Heart right ventricle (tissue), 16 donors: ENCODE measurements at regions not wholly inside any gene's neighbourhood (a gene's known extent, or its start where the extent isn't known, plus 50 kb on each side); places are given as distances from the start of the nearest gene placed in this dataset.

Experiments
- ATAC-seq, 8 donors: fragments of 200-7000 bp; cut with Tn5 transposase; one replicate each; pipeline ENCODE4 v1.9.1; 2020; ENCODE audit warnings: mild to moderate bottlenecking in 8 of 8, moderate library complexity in 8 of 8, moderate number of reproducible peaks in 1 of 8
- DNase-seq, 2 donors: peaks; one replicate each; pipeline ENCODE4 v3.0.0-alpha.2; 2020
- H3K27ac ChIP-seq, 10 donors: fragments of 200-600 bp; sonication (generic) in 2 of 10; one replicate each; pipeline versions ENCODE4 v1.5.0 to v1.8.0; 2020 to 2022; ENCODE audit warnings: mild to moderate bottlenecking in 3 of 10
- H3K27me3 ChIP-seq, 7 donors: fragments of 200-600 bp; one replicate each; pipeline ENCODE4 v1.8.0; 2021 to 2022; ENCODE audit warnings: mild to moderate bottlenecking in 2 of 7
- H3K36me3 ChIP-seq, 9 donors: fragments of 200-600 bp; sonication (generic) in 1 of 9; one replicate each; pipeline versions ENCODE4 v1.5.0 to v1.8.0; 2020 to 2022; ENCODE audit warnings: mild to moderate bottlenecking in 2 of 9
- H3K4me1 ChIP-seq, 9 donors: fragments of 200-600 bp; sonication (generic) in 1 of 9; one replicate each; pipeline versions ENCODE4 v1.5.0 to v1.8.0; 2020 to 2022; ENCODE audit warnings: mild to moderate bottlenecking in 4 of 9
- H3K4me3 ChIP-seq, 10 donors: fragments of 200-600 bp; sonication (generic) in 2 of 10; one replicate each; pipeline versions ENCODE4 v1.5.0 to v1.8.0; 2020 to 2022; ENCODE audit warnings: mild to moderate bottlenecking in 7 of 10, moderate library complexity in 2 of 10
- H3K9me3 ChIP-seq, 11 donors: fragments of 200-600 bp in 10 of 11; sonication (generic) in 2 of 11; one replicate each; pipeline versions ENCODE4 v1.5.0 to v1.8.0; 2013 to 2022; ENCODE audit warnings: mild to moderate bottlenecking in 2 of 11, control low read depth in 1 of 11, moderate library complexity in 1 of 11
- WGBS, 2 donors: extraction: QIAGEN DNeasy Blood & Tissue Kit; methylation state at CpG; one replicate each; pipeline ENCODE4 v1.1.7; 2013; ENCODE audit warnings: inconsistent platforms in 1 of 2; 5-methylcytosine and 5-hydroxymethylcytosine counted together
- intact Hi-C, 10 donors: fragments of 100-400 bp; cut with DNase I; formaldehyde crosslinking; loops; one replicate each; pipeline versions ENCODE4 v1.11.1 to v1.14.2; 2022
- TF ChIP-seq, protein P1 (sequence below), 9 donors: fragments of 200-600 bp; sonication (generic) in 2 of 9; IDR thresholded peaks; one replicate each; pipeline versions ENCODE4 v1.5.0 to v1.8.0; 2021 to 2022; ENCODE audit warnings: antibody characterized with exemption in 9 of 9, mild to moderate bottlenecking in 5 of 9, moderate library complexity in 1 of 9
- donor health status: Arrhythmogenic right ventricular cardiomyopathy.
- donor health status: ischemic (EF 13 %, LVEDD 7.1; RV severe dilation, severe dysfunction).
- donor health status: healthy with polysubstance abuse.
- donor health status: DM: no; HTN: yes; CAD: no.
- donor health status: DM: no; HTN: no; CAD: no.
- donor health status: ischemic (EF 25% LVEDD 6.9; RV normal size, moderate dysfunction).
- donor health status: ischemic (EF 25% LVEDD 5.7; RV mildly dilated, moderate dysfunction).
- donor health status: healthy.
- donor health status: DM: yes; HTN: yes; CAD: no.
- donor health status: Ischemic cardiomyopathy.
- donor health status: ischemic (EF 35%, LVEDD 5.7; RV mildly dilated, moderate dysfunction).
- donor health status: nonischemic (EF 11% LVEDD 7.7; RV severe dilation, severe dysfunction).
- donor health status: DM: yes; HTN: yes; CAD: no.
- donor health status: PGD.
- donor health status: ischemic (EF 29% LVEDD 5.4; RV normal size, mild dysfunction).
- donor health status: nonischemic (EF 23%, LVEDD 6.1; RV moderate dilation, normal function).

GRCh38 chr2:160565099-160565845, 71.7 kb upstream of the RBMS1 start:
- Histone ChIP-seq H3K27ac (no peak overlapping the region), H3K9me3 (no peaks in the 10 kb centered on the region), H3K27me3 (no peaks in the 10 kb centered on the region), H3K4me3 (no peak overlapping the region), H3K36me3 (no peaks in the 10 kb centered on the region), H3K4me1 (peaks cover 0 to 74% (median 0%) of the 10 kb centered on the region in 9 donors)
- TF ChIP-seq, protein P1, sequence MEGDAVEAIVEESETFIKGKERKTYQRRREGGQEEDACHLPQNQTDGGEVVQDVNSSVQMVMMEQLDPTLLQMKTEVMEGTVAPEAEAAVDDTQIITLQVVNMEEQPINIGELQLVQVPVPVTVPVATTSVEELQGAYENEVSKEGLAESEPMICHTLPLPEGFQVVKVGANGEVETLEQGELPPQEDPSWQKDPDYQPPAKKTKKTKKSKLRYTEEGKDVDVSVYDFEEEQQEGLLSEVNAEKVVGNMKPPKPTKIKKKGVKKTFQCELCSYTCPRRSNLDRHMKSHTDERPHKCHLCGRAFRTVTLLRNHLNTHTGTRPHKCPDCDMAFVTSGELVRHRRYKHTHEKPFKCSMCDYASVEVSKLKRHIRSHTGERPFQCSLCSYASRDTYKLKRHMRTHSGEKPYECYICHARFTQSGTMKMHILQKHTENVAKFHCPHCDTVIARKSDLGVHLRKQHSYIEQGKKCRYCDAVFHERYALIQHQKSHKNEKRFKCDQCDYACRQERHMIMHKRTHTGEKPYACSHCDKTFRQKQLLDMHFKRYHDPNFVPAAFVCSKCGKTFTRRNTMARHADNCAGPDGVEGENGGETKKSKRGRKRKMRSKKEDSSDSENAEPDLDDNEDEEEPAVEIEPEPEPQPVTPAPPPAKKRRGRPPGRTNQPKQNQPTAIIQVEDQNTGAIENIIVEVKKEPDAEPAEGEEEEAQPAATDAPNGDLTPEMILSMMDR (IDR thresholded peaks at IDR 0.05): no peak
- intact Hi-C loops: no loop called here
- ATAC-seq (no peak), DNase-seq (no peak)
- 84 to 90% methylated on average over 3 of the region's 3 CpGs for WGBS, 2 donors

- Histone ChIP-seq H3K36me3 (no peaks in the 10 kb centered on the region), H3K4me1 (peaks cover 0 to 79% (median 0%) of the 10 kb centered on the region in 9 donors), H3K27me3 (no peaks in the 10 kb centered on the region), H3K9me3 (no peaks in the 10 kb centered on the region), H3K27ac (peak overlapping the region in 1 of 10 donors; percentile 62), H3K4me3 (no peak overlapping the region)
- TF ChIP-seq, protein P1 (IDR thresholded peaks at IDR 0.05): no peak
- peak in 1 of 8 donors; percentile 47 for ATAC-seq
- intact Hi-C loops: no loop called here
- no peak for DNase-seq
These were observed 73.1 kb upstream of the RBMS1 start for GRCh38 chr2:160566717-160567116.

GRCh38 chr2:160568856-160569255, 75.2 kb upstream of the RBMS1 start:
- intact Hi-C loops: no loop called here
- H3K27ac ChIP-seq: no peak overlapping the region
- H3K4me1 ChIP-seq: peaks cover 0 to 60% (median 0%) of the 10 kb centered on the region in 9 donors
- ATAC-seq (no peak), DNase-seq (no peak)
- no peaks in the 10 kb centered on the region for H3K36me3 ChIP-seq
- peaks cover 0 to 12% (median 3%) of the 10 kb centered on the region in 11 donors for H3K9me3 ChIP-seq
- TF ChIP-seq, protein P1 (IDR thresholded peaks at IDR 0.05): no peak
- WGBS, 2 donors: 95 to 97% methylated on average over 3 of the region's 3 CpGs
- H3K4me3 ChIP-seq: no peak overlapping the region
- H3K27me3 ChIP-seq: no peaks in the 10 kb centered on the region

GRCh38 chr2:160570376-160570775, 76.8 kb upstream of the RBMS1 start:
- H3K4me1 ChIP-seq: peaks cover 0 to 57% (median 0%) of the 10 kb centered on the region in 9 donors
- intact Hi-C loops: no loop called here
- no peak overlapping the region for H3K4me3 ChIP-seq
- ATAC-seq: peak in 3 of 8 donors; percentile 39 to 72 (median 63)
- peak overlapping the region in 1 of 10 donors; percentile 35 for H3K27ac ChIP-seq
- H3K36me3 ChIP-seq: no peaks in the 10 kb centered on the region
- H3K9me3 ChIP-seq: peaks cover 0 to 12% (median 3%) of the 10 kb centered on the region in 11 donors
- no peaks in the 10 kb centered on the region for H3K27me3 ChIP-seq
- TF ChIP-seq, protein P1 (IDR thresholded peaks at IDR 0.05): no peak
- DNase-seq: no peak
- 88 to 94% methylated on average over 2 of the region's 2 CpGs for WGBS, 2 donors
